Adrenal gland (tissue), 5 donors: ENCODE measurements at regions not wholly inside any gene's neighbourhood (a gene's known extent, or its start where the extent isn't known, plus 50 kb on each side); places are given as distances from the start of the nearest gene placed in this dataset.

Experiments used
- POLR2A ChIP-seq, 2 donors: fragments of 450-650 bp; IDR thresholded peaks; one replicate each; pipeline ENCODE4 v1.6.1; 2017; ENCODE audit warnings: antibody characterized with exemption in 2 of 2, mild to moderate bottlenecking in 2 of 2, moderate library complexity in 1 of 2
- TF ChIP-seq, protein P1 (sequence below), 6 experiments: fragments of 450-650 bp in 4 of 6; fragments of 200-600 bp in 2 of 6; sonication (generic) in 1 of 6; IDR thresholded peaks; 1 replicate in 5 of 6; 2 replicates in 1 of 6; pipeline versions ENCODE4 v1.5.1 to v1.8.0; 2016 to 2021; ENCODE audit warnings: antibody characterized with exemption in 6 of 6, mild to moderate bottlenecking in 2 of 6, moderate library complexity in 1 of 6
- donor health status: DM: no; HTN: no; CAD: no.

DNA sequence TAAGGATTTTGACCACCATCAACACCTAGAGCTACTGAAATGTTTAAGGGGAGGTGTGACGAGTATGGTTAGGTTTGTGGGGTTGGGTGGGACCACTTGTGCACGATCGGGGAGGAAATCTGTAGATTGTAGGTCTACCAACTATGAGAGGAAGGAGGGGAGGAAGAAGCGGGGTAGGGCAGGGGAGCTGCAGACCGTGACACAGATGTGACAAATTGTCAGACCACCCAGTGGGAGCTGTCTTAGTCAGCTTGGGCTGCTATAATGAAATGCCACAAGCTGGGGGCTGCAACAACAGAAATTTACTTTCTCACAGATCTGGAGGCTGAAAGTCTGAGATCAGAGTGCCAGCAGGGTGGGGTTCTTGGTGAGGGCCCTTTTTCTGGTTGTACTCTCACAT lies 62.2 kb upstream of the ARGLU1 start:
- TF ChIP-seq, protein P1, sequence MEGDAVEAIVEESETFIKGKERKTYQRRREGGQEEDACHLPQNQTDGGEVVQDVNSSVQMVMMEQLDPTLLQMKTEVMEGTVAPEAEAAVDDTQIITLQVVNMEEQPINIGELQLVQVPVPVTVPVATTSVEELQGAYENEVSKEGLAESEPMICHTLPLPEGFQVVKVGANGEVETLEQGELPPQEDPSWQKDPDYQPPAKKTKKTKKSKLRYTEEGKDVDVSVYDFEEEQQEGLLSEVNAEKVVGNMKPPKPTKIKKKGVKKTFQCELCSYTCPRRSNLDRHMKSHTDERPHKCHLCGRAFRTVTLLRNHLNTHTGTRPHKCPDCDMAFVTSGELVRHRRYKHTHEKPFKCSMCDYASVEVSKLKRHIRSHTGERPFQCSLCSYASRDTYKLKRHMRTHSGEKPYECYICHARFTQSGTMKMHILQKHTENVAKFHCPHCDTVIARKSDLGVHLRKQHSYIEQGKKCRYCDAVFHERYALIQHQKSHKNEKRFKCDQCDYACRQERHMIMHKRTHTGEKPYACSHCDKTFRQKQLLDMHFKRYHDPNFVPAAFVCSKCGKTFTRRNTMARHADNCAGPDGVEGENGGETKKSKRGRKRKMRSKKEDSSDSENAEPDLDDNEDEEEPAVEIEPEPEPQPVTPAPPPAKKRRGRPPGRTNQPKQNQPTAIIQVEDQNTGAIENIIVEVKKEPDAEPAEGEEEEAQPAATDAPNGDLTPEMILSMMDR (IDR thresholded peaks at IDR 0.05), result no peak
- TF ChIP-seq POLR2A (IDR thresholded peaks at IDR 0.05), result no peak
